PFSK-1 (cell line): ENCODE measurements at regions not wholly inside any gene's neighbourhood (a gene's known extent, or its start where the extent isn't known, plus 50 kb on each side); places are given as distances from the start of the nearest gene placed in this dataset.

Source experiments
- FOXP2 ChIP-seq: optimal IDR thresholded peaks from 2 replicates; pipeline ENCODE3; 2011; ENCODE audit warnings: borderline replicate concordance, control low read depth, inconsistent platforms; ENCODE audit not compliant: insufficient read depth; ENCODE audit errors: extremely low read length, extremely low read depth
- POLR2AphosphoS5 ChIP-seq: IDR thresholded peaks from 2 replicates; pipeline ENCODE4 v1.6.1; 2012; ENCODE audit warnings: low read depth, mild to moderate bottlenecking, control low read depth, low read length, moderate library complexity
- REST ChIP-seq, 2 experiments: IDR thresholded peaks; 2 replicates each; pipeline versions ENCODE4 v1.6.1 to v1.8.0; 2011 to 2012; ENCODE audit warnings: low read depth in 2 of 2, low read length in 2 of 2, control low read depth in 1 of 2, inconsistent platforms in 1 of 2, mild to moderate bottlenecking in 1 of 2, moderate library complexity in 1 of 2; ENCODE audit not compliant: insufficient read depth in 1 of 2
- SIN3A ChIP-seq: IDR thresholded peaks from 2 replicates; pipeline ENCODE4 v1.6.1; 2012; ENCODE audit warnings: mild to moderate bottlenecking, low read length, moderate library complexity, borderline replicate concordance; ENCODE audit not compliant: insufficient read depth
- TAF1 ChIP-seq: IDR thresholded peaks from 2 replicates; pipeline ENCODE4 v1.6.1; 2012; ENCODE audit warnings: low read length, control low read depth, borderline replicate concordance; ENCODE audit not compliant: insufficient read depth

GRCh38 chr3:168360993-168361392 lies 265.3 kb upstream of the GOLIM4 start:
- TF ChIP-seq TAF1 (no peak), SIN3A (no peak), POLR2AphosphoS5 (no peak), FOXP2 (no peak), REST (IDR thresholded peaks at IDR 0.05; ENCODE audit: insufficient read depth in 1 of 2, low read depth in 2 of 2, low read length in 2 of 2) (no peak)

- no peak for TF ChIP-seq FOXP2
- TF ChIP-seq SIN3A, result no peak
- no peak for TF ChIP-seq REST (IDR thresholded peaks at IDR 0.05; ENCODE audit: insufficient read depth in 1 of 2, low read depth in 2 of 2, low read length in 2 of 2)
- no peak for TF ChIP-seq TAF1
- TF ChIP-seq POLR2AphosphoS5, result no peak
Observed at GRCh38 chr3:168342946-168343850, 247.5 kb upstream of the GOLIM4 start.

DNA sequence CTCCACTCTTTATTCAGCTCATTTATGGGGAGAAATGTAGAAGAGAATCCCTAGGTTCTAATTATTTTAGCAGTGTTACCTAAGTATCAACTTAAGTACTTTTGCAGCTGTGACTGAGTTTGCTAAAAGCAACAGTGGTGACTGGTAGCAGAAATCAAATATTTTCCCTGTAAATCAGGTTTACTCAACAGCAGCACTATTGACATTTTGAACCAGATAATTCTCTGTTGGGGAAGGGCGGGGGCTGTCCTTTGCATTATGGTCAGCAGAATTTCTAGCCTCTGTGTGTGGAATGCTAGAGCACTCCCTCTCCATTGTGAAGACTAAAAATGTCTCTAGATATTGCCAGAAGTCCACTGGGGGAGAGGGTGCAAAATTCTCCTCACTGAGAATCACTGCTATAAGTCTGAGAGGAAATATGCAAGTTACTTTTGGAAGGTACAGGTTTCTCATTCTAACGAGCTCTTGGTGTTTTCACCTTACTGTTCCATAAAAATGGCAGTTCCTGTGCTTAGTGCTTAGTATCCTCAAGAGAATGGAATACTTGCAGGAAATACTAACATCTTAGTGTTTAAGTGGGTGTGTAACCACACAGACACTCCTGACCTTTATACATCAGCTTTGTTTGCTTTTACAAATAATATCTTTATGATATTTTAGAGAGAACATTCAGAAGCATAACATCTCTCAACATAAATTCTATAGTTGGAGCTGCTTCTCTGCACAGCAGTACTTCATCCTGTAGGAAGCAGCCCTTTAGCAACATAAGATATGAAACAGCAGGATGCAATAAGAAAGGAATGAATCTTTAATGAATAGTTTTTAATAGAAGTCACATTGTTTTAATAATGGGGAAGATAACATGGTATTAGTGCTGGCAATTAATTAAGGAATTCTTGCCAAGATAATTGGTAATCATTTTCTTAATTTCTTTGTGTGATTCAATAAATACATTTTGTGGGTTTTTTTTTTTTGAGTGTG lies 246.5 kb upstream of the GOLIM4 start:
- no peak for TF ChIP-seq TAF1
- no peak for TF ChIP-seq FOXP2
- no peak for TF ChIP-seq SIN3A
- no peak for TF ChIP-seq POLR2AphosphoS5
- TF ChIP-seq REST (IDR thresholded peaks at IDR 0.05; ENCODE audit: insufficient read depth in 1 of 2, low read depth in 2 of 2, low read length in 2 of 2), result no peak

DNA sequence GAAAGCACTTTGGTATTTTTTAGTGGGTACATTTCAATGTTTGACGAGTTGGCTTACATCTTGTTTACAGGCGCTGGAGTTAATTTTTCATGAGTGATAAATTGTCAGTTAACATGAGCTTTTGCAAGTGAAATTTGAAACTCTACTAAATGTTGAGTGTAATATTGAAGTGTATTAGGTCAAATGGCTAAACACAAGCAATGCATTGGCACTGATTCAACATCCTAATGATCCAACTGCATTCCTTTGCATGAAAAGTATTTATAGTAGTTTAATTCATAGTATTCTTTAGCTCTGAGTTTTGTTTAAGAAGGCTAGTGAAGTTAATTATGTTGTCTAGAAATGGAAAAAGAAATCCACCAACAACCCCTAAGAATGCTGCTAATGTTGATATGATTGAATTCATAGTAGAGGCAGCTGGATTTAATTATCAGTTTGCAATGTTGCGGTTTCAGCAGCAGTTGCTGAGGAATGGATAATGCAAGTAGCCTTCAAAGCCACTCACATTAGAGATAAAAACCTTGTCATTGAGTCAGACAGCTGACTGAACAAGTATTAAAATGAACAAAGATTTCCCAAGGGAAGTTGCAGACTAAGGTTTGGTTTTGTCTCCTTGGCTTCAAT lies 245.6 kb upstream of the GOLIM4 start:
- TF ChIP-seq SIN3A, result no peak
- TF ChIP-seq REST (IDR thresholded peaks at IDR 0.05; ENCODE audit: insufficient read depth in 1 of 2, low read depth in 2 of 2, low read length in 2 of 2), result no peak
- TF ChIP-seq POLR2AphosphoS5, result no peak
- TF ChIP-seq FOXP2, result no peak
- TF ChIP-seq TAF1, result no peak
